K562 (cell line): ENCODE measurements at regions not wholly inside any gene's neighbourhood (a gene's known extent, or its start where the extent isn't known, plus 50 kb on each side); places are given as distances from the start of the nearest gene placed in this dataset.

Experiments used
- CTCF ChIP-seq, 3 experiments: IDR thresholded peaks in 2 of 3; conservative IDR thresholded peaks in 1 of 3; 2 replicates each; pipeline ENCODE4 v1.5.1; 2011 to 2012; ENCODE audit warnings: low read length in 3 of 3, mild to moderate bottlenecking in 3 of 3, control low read depth in 2 of 3, improper control_type of control experiment in 1 of 3, inconsistent platforms in 1 of 3, low read depth in 1 of 3, mixed read lengths in 1 of 3, moderate library complexity in 1 of 3; ENCODE audit not compliant: insufficient read depth in 2 of 3
- MECOM ChIP-seq: fragments of 250-450 bp; sonication (Bioruptor Pico); IDR thresholded peaks from 2 replicates; pipeline ENCODE4 v1.8.0; 2022; ENCODE audit warnings: inconsistent platforms

DNA sequence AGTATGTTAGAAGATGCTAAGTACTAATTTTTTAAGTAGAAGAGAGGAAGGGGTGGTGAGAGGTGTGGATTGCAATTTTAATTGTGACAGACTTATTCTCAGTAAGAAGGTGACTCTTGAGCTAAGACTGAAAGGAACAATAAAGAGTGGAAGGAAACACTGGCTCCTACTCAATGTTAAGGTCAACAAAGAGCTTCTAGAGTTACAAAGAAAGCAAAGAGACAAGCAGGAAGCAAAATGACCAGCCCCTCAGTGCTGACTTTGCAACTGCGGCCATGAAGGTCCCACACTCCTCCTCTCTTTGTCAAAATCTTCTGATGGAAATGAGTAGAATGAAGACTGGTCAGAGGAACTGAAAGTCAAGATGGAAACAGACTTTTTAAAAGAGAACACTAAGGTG, 79.9 kb upstream of the FOXI2 start:
- TF ChIP-seq CTCF (IDR thresholded peaks at IDR 0.05 in 2 of 3, conservative IDR thresholded peaks at IDR 0.05 in 1 of 3; ENCODE audit: insufficient read depth in 2 of 3, low read depth in 1 of 3, low read length in 3 of 3) = no peak
- TF ChIP-seq MECOM (CRISPR knock-in tag) = no peak
